Endodermal cell (in vitro differentiated cells): ENCODE measurements at regions not wholly inside any gene's neighbourhood (a gene's known extent, or its start where the extent isn't known, plus 50 kb on each side); places are given as distances from the start of the nearest gene placed in this dataset.
"Not testable (repeated sequence)": the region's sequence is repeated elsewhere in the genome, so short reads cannot be mapped to it uniquely, and the experiment has no call there.

Experiments
- DNase-seq: peaks from one replicate; pipeline ENCODE4 v3.0.0-alpha.2; 2017
- H3K27ac ChIP-seq: 2 replicates; pipeline ENCODE4 v1.5.1; 2013; ENCODE audit warnings: mild to moderate bottlenecking, low read depth, low read length, moderate library complexity
- H3K27me3 ChIP-seq: 2 replicates; pipeline ENCODE4 v1.6.1; 2013; ENCODE audit warnings: mild to moderate bottlenecking, low read length, moderate library complexity; ENCODE audit not compliant: insufficient read depth, control insufficient read depth, poor library complexity, severe bottlenecking
- H3K36me3 ChIP-seq: 2 replicates; pipeline ENCODE4 v1.7.0; 2013; ENCODE audit warnings: mild to moderate bottlenecking, low read length, moderate library complexity; ENCODE audit not compliant: control insufficient read depth, insufficient read depth
- H3K4me1 ChIP-seq: one replicate; pipeline ENCODE4 v1.7.0; 2013; ENCODE audit warnings: low read length; ENCODE audit not compliant: control insufficient read depth, insufficient read depth
- H3K4me3 ChIP-seq: 2 replicates; pipeline ENCODE4 v1.5.1; 2013; ENCODE audit warnings: mild to moderate bottlenecking, low read length, moderate library complexity
- H3K9ac ChIP-seq: 2 replicates; pipeline ENCODE4 v1.6.1; 2013; ENCODE audit warnings: mild to moderate bottlenecking, low read length, moderate library complexity; ENCODE audit not compliant: poor library complexity, severe bottlenecking; ENCODE audit errors: extremely low read depth
- H3K9me3 ChIP-seq: 2 replicates; pipeline ENCODE4 v1.6.1; 2013; ENCODE audit warnings: mild to moderate bottlenecking, low read length, moderate library complexity; ENCODE audit not compliant: control insufficient read depth
- H3K27ac Mint-ChIP-seq: 2 replicates; pipeline ENCODE4 v1.8.0; 2020; ENCODE audit warnings: mixed read lengths
- H3K27me3 Mint-ChIP-seq: 2 replicates; pipeline ENCODE4 v1.8.0; 2021; ENCODE audit warnings: mild to moderate bottlenecking, mixed read lengths; ENCODE audit not compliant: insufficient read depth
- H3K36me3 Mint-ChIP-seq: 2 replicates; pipeline ENCODE4 v1.8.0; 2020; ENCODE audit warnings: low read depth, mixed read lengths
- H3K4me1 Mint-ChIP-seq: 2 replicates; pipeline ENCODE4 v1.8.0; 2020; ENCODE audit warnings: mixed read lengths
- H3K4me3 Mint-ChIP-seq: 2 replicates; pipeline ENCODE4 v1.8.0; 2020; ENCODE audit warnings: mild to moderate bottlenecking, moderate library complexity, mixed read lengths
- H3K9me3 Mint-ChIP-seq: 2 replicates; pipeline ENCODE4 v1.8.0; 2020; ENCODE audit warnings: mild to moderate bottlenecking, mixed read lengths
- CTCF ChIP-seq: fragments of 200-600 bp; sonication (generic); conservative IDR thresholded peaks from 2 replicates; pipeline ENCODE4 v1.5.0; 2021; ENCODE audit warnings: antibody characterized with exemption, mild to moderate bottlenecking
- WGBS, 2 experiments: methylation state at CpG; one replicate each; pipeline versions ENCODE4 v1.1.5 to v1.1.7; 2013; ENCODE audit warnings: missing lambda C conversion rate in 2 of 2, mixed read lengths in 1 of 2; ENCODE audit not compliant: insufficient coverage in 1 of 2, insufficient read length in 1 of 2; 5-methylcytosine and 5-hydroxymethylcytosine counted together

- Histone ChIP-seq H3K27ac (peak overlapping the region; percentile 92), H3K4me3 (peak overlapping the region; percentile 93), H3K27me3 (no peaks in the 10 kb centered on the region), H3K4me1 (peaks cover 11% of the 10 kb centered on the region), H3K36me3 (no peaks in the 10 kb centered on the region), H3K9ac (peak overlapping the region; percentile 91), H3K9me3 (no peaks in the 10 kb centered on the region)
- Mint-ChIP-seq H3K4me3 (peak overlapping the region; percentile 94), H3K9me3 (no peaks in the 10 kb centered on the region), H3K27ac (peak overlapping the region; percentile 100), H3K4me1 (peaks cover 32% of the 10 kb centered on the region), H3K27me3 (no peaks in the 10 kb centered on the region), H3K36me3 (peaks cover 6% of the 10 kb centered on the region)
- WGBS, 2 experiments: 0 to 3% methylated on average over 6 to 15 of the region's 18 CpGs
- no peak for TF ChIP-seq CTCF
- DNase-seq: peak; percentile 73
Observed at GRCh38 chr6:27139756-27140579, 107.5 kb upstream of the PRSS16 start.

GRCh38 chr6:27140999-27141528, 106.4 kb upstream of the PRSS16 start:
- peaks cover 30% of the 10 kb centered on the region for H3K4me1 Mint-ChIP-seq
- no peaks in the 10 kb centered on the region for H3K9me3 Mint-ChIP-seq
- no peaks in the 10 kb centered on the region for H3K27me3 ChIP-seq
- no peak for DNase-seq
- peak overlapping the region; percentile 16 for H3K27ac Mint-ChIP-seq
- H3K4me3 ChIP-seq: peak overlapping the region; percentile 67
- no peaks in the 10 kb centered on the region for H3K9me3 ChIP-seq
- H3K27ac ChIP-seq: peak overlapping the region; percentile 21
- peak overlapping the region; percentile 94 for H3K4me3 Mint-ChIP-seq
- 50% methylated on average over 4 of the region's 5 CpGs; no CpG with 5 or more reads in 1 of the 2 experiments for WGBS, 2 experiments
- no peak for TF ChIP-seq CTCF
- peaks cover 6% of the 10 kb centered on the region for H3K36me3 Mint-ChIP-seq
- H3K4me1 ChIP-seq: peaks cover 9% of the 10 kb centered on the region
- no peaks in the 10 kb centered on the region for H3K27me3 Mint-ChIP-seq
- H3K36me3 ChIP-seq: no peaks in the 10 kb centered on the region
- peak overlapping the region; percentile 16 for H3K9ac ChIP-seq

GRCh38 chr6:27141529-27142015, 105.9 kb upstream of the PRSS16 start:
- no peak for DNase-seq
- TF ChIP-seq CTCF: no peak
- H3K9me3 ChIP-seq: no peaks in the 10 kb centered on the region
- Mint-ChIP-seq H3K27me3 (no peaks in the 10 kb centered on the region), H3K4me1 (peaks cover 26% of the 10 kb centered on the region), H3K27ac (no peak overlapping the region), H3K4me3 (peak overlapping the region; percentile 94), H3K36me3 (peaks cover 6% of the 10 kb centered on the region), H3K9me3 (no peaks in the 10 kb centered on the region)
- peaks cover 6% of the 10 kb centered on the region for H3K4me1 ChIP-seq
- 47% methylated on average over 3 of the region's 3 CpGs; no CpG with 5 or more reads in 1 of the 2 experiments for WGBS, 2 experiments
- no peaks in the 10 kb centered on the region for H3K36me3 ChIP-seq
- no peaks in the 10 kb centered on the region for H3K27me3 ChIP-seq
- H3K4me3 ChIP-seq: peak overlapping the region; percentile 67
- H3K9ac ChIP-seq: no peak overlapping the region
- peak overlapping the region; percentile 21 for H3K27ac ChIP-seq

- H3K4me3 Mint-ChIP-seq, H3K27me3 Mint-ChIP-seq, H3K4me1 ChIP-seq, H3K9ac ChIP-seq, H3K9me3 ChIP-seq, H3K27ac ChIP-seq, H3K27ac Mint-ChIP-seq, H3K36me3 Mint-ChIP-seq, H3K9me3 Mint-ChIP-seq, H3K27me3 ChIP-seq, H3K36me3 ChIP-seq, H3K4me3 ChIP-seq, DNase-seq: not testable (repeated sequence)
- 97% methylated on average over 4 of the region's 4 CpGs; no CpG with 5 or more reads in 1 of the 2 experiments for WGBS, 2 experiments
- H3K4me1 Mint-ChIP-seq: peaks cover 16% of the 10 kb centered on the region
Observed at GRCh38 chr6:27143020-27143388, 104.5 kb upstream of the PRSS16 start.
